ENCODE measurements at regions not wholly inside any gene's neighbourhood (a gene's known extent, or its start where the extent isn't known, plus 50 kb on each side); places are given as distances from the start of the nearest gene placed in this dataset.
"Not testable (repeated sequence)": the region's sequence is repeated elsewhere in the genome, so short reads cannot be mapped to it uniquely, and the experiment has no call there.

DNA sequence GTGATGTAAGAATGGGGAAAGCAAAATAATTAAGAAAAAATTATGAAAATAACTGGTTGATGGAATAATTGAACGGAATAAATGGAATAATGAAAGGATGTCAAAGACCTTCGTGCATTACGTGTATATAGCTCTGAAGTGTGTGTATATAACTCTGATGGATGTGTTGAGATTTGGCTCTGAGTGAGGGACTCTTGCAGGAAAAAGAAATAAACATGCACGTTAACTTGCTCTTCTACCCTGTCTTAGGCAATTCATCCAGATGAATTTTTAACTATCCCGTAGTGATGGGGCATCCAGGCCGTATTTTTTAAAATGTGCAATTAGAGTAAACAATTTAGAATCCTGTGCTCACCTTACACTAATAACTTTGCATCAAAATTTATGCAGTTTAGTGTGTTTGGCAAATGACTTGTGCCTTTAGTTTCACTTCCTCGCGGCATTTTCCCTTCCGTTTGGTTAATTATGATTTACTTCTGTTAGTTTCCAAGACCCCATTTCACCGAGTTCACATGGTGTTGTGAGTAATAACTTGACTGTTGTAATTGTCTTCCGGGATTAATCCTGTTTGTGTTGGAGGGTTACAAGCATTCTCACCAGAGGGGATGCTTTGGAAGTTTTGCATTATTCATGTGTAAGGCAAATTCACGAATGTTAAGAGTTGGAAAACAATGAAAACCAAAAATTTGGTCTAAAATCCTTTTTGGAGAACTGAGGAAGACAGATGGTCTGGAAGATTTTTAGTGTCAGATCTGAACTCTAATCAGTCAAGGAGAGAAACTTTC lies 256.5 kb upstream of the FAT1 start:
- peak; percentile 9 for DNase-seq (ENCODE audit: low spot score)

- DNase-seq (ENCODE audit: low spot score), result peak; percentile 12
These were observed 257.5 kb upstream of the FAT1 start for GRCh38 chr4:186981161-186981560.

DNA sequence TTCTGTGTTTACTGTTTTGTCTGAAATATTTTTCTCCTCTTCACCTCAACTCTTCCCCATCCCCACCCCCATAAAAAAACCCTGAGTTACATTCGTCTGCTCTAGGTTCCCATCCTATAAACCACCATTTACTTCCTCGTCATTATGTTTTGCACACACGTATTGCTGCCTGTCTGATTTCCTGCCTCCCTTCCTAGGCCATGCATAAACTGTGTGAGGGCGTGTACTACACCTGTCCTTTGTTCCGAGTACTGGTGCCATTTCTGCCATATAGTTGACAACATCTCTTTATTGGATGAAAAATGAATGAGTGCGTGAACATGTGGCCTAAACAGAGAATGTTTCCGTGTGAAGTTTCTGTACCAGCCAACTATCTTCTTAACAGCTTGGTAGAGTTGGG lies 258.5 kb upstream of the FAT1 start:
- DNase-seq (ENCODE audit: low spot score), result no peak

GRCh38 chr4:186984105-186984644 lies 260.5 kb upstream of the FAT1 start:
- no peak for DNase-seq (ENCODE audit: low spot score)

DNA sequence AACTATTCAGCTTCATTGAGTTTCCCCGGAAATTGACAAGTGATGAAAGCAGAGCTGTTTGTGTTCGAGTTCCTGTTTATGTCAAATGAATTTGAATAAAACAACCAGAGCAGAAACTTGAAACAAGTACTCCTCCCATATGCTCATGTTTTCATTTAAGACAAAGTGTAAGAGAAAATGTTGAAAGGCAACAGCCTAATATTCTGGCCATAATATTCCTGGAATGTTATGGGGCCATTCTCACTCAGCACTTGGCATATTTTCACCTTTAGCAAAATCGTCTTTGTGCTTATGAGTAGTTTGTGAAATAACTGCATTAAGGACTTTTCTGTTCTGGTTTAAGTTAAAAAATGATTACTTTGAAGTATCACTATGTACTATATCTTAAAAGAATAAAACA lies 276.0 kb upstream of the FAT1 start:
- no peak for DNase-seq (ENCODE audit: low spot score)

DNA sequence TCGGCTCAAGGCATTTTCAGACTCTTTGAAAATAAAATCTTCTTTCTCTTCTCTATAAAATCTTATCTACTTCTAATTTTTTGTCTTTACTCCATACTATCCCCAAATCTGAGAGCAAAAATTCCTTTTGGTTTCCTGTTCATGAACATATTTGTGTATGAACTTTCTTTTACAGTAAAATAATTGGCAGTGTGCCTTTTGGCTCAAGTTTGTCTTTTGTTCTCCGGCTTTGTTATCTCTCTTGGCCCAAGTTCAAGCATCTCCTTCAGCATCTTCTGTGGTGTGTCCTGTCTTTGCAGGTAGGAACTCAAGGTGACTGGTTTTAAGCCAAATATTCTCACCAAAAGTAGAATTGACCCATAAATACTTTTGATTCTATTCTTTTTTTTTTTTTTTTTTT lies 276.6 kb upstream of the FAT1 start:
- DNase-seq (ENCODE audit: low spot score), result no peak

DNA sequence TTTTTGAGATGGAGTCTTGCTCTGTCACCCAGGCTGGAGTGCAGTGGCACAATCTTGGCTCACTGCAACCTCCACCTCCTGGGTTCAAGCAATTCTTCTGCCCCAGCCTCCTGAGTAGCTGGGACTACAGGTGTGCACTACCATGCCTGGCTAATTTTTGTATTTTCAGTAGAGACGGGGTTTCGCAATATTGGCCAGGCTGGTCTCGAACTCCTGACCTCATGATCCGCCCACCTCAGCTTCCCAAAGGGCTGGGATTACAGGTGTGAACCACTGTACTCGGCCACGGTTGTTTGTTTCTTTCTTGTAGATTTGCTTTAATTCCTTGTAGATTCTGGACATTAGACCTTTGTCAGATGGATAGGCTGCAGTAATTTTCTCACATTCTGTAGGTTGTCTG lies 278.5 kb upstream of the FAT1 start:
- not testable (repeated sequence) for DNase-seq (ENCODE audit: low spot score)

GRCh38 chr4:187004628-187005027 lies 281.0 kb upstream of the FAT1 start:
- no peak for DNase-seq (ENCODE audit: low spot score)

DNA sequence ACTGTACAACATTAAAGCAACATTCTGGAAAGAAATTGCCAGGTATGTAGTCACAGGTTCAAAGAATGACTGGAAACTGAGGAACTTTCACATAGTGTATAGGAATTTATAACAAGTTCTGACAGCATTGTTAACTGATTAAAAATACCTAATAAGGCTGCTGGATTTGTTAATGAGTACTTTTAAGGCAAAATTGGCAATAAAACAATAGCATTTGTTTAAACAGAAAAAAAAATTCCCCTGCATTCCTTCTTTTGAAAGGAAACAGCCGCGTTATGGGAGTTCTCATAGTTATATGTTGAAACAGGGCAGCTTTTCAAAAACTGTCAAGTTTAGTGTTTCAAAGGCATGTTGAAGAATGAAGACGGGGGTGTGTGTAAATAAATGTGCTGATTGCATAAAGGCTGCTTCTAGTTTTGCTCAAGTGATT lies 282.5 kb upstream of the FAT1 start:
- DNase-seq (ENCODE audit: low spot score), result no peak

DNA sequence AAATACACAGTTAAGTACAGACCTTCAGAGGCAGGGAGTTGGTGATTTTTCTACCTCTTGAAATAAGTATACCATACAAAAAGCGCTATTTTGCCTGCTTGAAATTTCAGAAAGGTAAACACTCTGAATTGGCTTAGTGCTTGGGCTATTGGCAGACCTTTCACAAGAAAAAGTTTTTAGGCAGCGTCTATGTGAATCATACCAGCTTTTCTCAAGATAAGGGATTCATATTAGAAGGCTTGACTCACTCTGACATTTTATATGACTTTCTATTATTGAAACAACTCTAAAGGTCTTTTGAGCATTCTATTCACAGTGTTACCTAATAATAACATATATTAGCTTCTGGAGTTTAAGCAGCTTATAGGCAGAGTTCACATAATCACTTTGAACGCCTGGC lies 286.4 kb upstream of the FAT1 start:
- no peak for DNase-seq (ENCODE audit: low spot score)

GRCh38 chr4:187016101-187016500 lies 292.4 kb upstream of the FAT1 start:
- no peak for DNase-seq (ENCODE audit: low spot score)

DNA sequence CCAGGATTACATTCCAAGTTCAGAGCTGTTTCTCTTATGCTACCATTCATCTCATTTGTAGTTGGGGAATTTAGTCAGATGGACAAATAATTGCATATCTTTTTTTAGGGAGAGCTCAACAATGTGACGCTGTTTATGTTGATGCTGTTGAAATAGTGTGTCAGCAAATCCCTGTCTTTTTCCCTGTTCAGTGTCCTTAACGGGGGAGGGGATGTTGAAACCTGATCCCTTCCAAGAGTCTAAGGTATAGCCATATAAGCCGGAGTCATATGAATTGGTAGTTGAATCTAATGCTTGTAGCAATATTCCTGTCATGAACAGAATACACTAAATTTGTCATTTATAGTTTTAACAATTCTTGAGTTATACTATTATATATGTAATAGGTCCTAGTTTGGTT lies 293.5 kb upstream of the FAT1 start:
- DNase-seq (ENCODE audit: low spot score), result no peak

GRCh38 chr4:187019896-187020295 lies 296.2 kb upstream of the FAT1 start:
- no peak for DNase-seq (ENCODE audit: low spot score)

DNA sequence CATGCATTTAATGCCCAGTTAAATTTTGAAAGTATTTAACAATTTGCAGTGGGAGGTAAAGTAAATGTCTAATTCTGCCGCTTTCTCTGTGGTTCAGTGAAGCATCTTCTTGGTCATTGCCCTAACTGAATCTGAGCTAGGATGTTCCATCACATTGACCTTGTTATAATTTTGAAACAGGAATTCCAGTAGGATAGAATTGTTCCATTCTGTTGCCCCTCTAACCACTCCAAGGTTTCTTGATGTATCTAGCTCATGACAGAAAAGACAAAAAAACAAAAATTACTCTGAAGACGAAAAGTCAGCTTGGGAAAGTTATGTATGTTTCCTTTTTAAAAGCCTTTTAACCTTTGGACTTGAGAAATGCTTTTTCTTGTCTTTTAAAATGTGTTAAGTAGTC lies 297.0 kb upstream of the FAT1 start:
- DNase-seq (ENCODE audit: low spot score), result no peak

DNA sequence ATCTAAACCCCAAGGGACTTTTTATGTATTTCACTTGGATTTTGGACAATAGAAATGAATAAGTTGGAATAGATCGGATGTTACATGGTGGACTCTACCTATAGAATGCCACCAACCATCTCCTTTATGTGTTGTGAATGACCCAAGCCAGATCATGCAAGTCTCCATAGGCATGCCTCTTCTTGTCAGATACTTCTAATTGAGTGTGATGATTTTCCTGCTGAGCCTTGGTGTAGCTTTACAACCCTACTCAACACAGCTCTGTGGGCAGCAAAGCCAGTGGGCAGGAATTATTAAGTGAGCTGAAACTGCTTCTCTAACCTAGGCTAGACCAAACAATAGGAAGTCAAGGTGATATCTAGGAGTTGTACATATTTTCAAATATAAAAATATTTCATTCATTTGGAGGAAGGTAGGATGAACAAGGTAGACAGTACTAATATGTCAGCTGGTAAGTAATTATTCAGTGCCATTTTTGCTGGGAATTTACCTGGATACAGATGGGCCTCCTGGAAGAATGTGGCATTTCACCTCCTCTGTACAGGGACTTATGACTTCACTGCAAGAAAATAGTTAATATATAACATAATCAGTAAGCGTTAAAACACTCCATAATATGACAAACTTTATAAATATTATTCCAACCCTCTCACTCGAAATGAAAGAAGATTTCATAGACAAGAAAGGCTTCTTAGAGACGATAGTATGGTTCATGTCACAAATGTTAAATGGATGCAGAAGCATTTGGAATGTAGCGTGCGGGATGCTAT lies 298.0 kb upstream of the FAT1 start:
- no peak for DNase-seq (ENCODE audit: low spot score)

GRCh38 chr4:187027272-187027671 lies 303.6 kb upstream of the FAT1 start:
- DNase-seq (ENCODE audit: low spot score), result no peak

- no peak for DNase-seq (ENCODE audit: low spot score)
These were observed 318.6 kb upstream of the FAT1 start for GRCh38 chr4:187042251-187042650.

- no peak for DNase-seq (ENCODE audit: low spot score)
These were observed 322.8 kb upstream of the FAT1 start for GRCh38 chr4:187046471-187046870.

- no peak for DNase-seq (ENCODE audit: low spot score)
These were observed 335.4 kb upstream of the FAT1 start for GRCh38 chr4:187059021-187059420.

GRCh38 chr4:187059895-187060294 lies 336.2 kb upstream of the FAT1 start:
- DNase-seq (ENCODE audit: low spot score), result no peak

GRCh38 chr4:187060551-187060950 lies 336.9 kb upstream of the FAT1 start:
- no peak for DNase-seq (ENCODE audit: low spot score)

DNA sequence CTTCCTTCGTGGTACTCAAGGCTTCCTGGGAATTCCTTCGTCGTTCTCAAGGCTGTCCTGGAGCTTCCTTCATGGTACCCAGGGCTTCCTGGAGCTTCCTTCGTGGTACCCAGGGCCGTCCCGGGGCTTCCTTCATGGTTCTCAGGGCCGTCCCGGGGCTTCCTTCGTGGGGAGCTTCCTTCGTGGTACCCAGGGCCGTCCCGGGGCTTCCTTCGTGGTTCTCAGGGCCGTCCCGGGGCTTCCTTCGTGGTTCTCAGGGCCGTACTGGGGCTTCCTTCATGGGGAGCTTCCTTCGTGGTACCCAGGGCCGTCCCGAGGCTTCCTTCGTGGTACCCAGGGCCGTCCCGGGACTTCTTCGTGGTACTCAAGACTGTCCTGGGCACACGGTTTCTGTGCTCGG lies 339.6 kb upstream of the FAT1 start:
- no peak for DNase-seq (ENCODE audit: low spot score)

GRCh38 chr4:187064033-187064432 lies 340.4 kb upstream of the FAT1 start:
- DNase-seq (ENCODE audit: low spot score), result no peak

All from AG08396 (cell line).